ENCODE measurements at regions not wholly inside any gene's neighbourhood (a gene's known extent, or its start where the extent isn't known, plus 50 kb on each side); places are given as distances from the start of the nearest gene placed in this dataset.

- Histone ChIP-seq H3K9me3 (no peaks in the 10 kb centered on the region), H3K27me3 (no peaks in the 10 kb centered on the region), H3K36me3 (no peaks in the 10 kb centered on the region), H3K4me3 (no peak overlapping the region), H3K4me1 (peaks cover 0 to 16% (median 6%) of the 10 kb centered on the region in 9 donors), H3K27ac (no peak overlapping the region)
- intact Hi-C loops (cut with DNase I), result no loop called here
- no peak for TF ChIP-seq CTCF (IDR thresholded peaks at IDR 0.05)
- peak in 1 of 2 donors; percentile 60 for DNase-seq
- peak in 6 of 8 donors; percentile 49 to 76 (median 60) for ATAC-seq
These were observed 147.1 kb downstream of the NAA11 start for GRCh38 chr4:79178760-79179159.

- ATAC-seq (no peak), DNase-seq (no peak)
- no peak overlapping the region for H3K4me3 ChIP-seq
- no peaks in the 10 kb centered on the region for H3K36me3 ChIP-seq
- H3K27ac ChIP-seq, result no peak overlapping the region
- TF ChIP-seq CTCF (IDR thresholded peaks at IDR 0.05), result no peak
- peaks cover 0 to 16% (median 6%) of the 10 kb centered on the region in 9 donors for H3K4me1 ChIP-seq
- intact Hi-C loops (cut with DNase I), result no loop called here
- H3K9me3 ChIP-seq, result no peaks in the 10 kb centered on the region
- no peaks in the 10 kb centered on the region for H3K27me3 ChIP-seq
These were observed 148.5 kb downstream of the NAA11 start for GRCh38 chr4:79177388-79177787.

DNA sequence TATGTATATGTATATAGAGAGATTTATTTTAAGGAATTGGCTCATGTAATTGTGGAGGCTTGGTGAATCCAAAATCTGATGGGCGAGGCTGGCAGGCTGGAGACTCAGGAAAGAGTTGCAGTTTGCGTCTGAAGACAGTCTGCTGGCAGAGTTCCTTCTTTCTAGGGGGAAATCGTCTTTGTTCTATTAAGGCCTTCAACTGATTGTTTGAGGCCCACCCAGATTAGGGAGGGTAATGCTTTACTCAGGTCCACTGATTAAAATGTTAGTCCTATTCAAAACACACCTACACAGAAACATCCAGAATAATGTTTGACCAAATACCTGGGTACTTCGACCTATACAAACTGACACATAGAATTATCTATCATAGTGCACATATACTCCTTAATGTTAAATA lies 149.5 kb downstream of the NAA11 start:
- no peak overlapping the region for H3K4me3 ChIP-seq
- no peaks in the 10 kb centered on the region for H3K36me3 ChIP-seq
- H3K9me3 ChIP-seq, result no peaks in the 10 kb centered on the region
- 79 to 82% methylated on average over 4 of the region's 4 CpGs for WGBS, 2 donors
- H3K27me3 ChIP-seq, result no peaks in the 10 kb centered on the region
- intact Hi-C loops (cut with DNase I), result no loop called here
- ATAC-seq (no peak), DNase-seq (no peak)
- H3K27ac ChIP-seq, result no peak overlapping the region
- peaks cover 0 to 16% (median 6%) of the 10 kb centered on the region in 9 donors for H3K4me1 ChIP-seq
- TF ChIP-seq CTCF (IDR thresholded peaks at IDR 0.05), result no peak

GRCh38 chr4:79175716-79176115 lies 150.1 kb downstream of the NAA11 start:
- Histone ChIP-seq H3K4me3 (no peak overlapping the region), H3K4me1 (peaks cover 0 to 16% (median 6%) of the 10 kb centered on the region in 9 donors), H3K36me3 (no peaks in the 10 kb centered on the region), H3K27me3 (no peaks in the 10 kb centered on the region), H3K9me3 (no peaks in the 10 kb centered on the region), H3K27ac (no peak overlapping the region)
- no peak for TF ChIP-seq CTCF (IDR thresholded peaks at IDR 0.05)
- no peak for ATAC-seq
- intact Hi-C loops (cut with DNase I), result no loop called here
- DNase-seq, result no peak
